H9 (cell line): ENCODE measurements at regions not wholly inside any gene's neighbourhood (a gene's known extent, or its start where the extent isn't known, plus 50 kb on each side); places are given as distances from the start of the nearest gene placed in this dataset.

Source experiments
- DNase-seq: peaks from one replicate; pipeline ENCODE4 v3.0.0-alpha.2; 2017
- H2AFZ ChIP-seq: one replicate; pipeline ENCODE4 v1.6.1; 2013; ENCODE audit warnings: mild to moderate bottlenecking, low read length, control low read depth, moderate library complexity
- H2AK5ac ChIP-seq: 2 replicates; pipeline ENCODE4 v1.6.1; 2013; ENCODE audit warnings: low read length, control low read depth, mixed read lengths; ENCODE audit not compliant: insufficient read length
- H2BK120ac ChIP-seq: one replicate; pipeline ENCODE4 v1.6.1; 2013; ENCODE audit warnings: low read depth, mild to moderate bottlenecking, low read length, control low read depth, inconsistent platforms; ENCODE audit not compliant: poor library complexity, severe bottlenecking
- H2BK12ac ChIP-seq: 2 replicates; pipeline ENCODE4 v1.6.1; 2013; ENCODE audit warnings: low read length, control low read depth, mixed read lengths, low read depth; ENCODE audit not compliant: insufficient read length
- H2BK15ac ChIP-seq: 2 replicates; pipeline ENCODE4 v1.6.1; 2013; ENCODE audit warnings: low read depth, low read length, control low read depth
- H2BK20ac ChIP-seq: one replicate; pipeline ENCODE4 v1.6.1; 2013; ENCODE audit warnings: low read depth, mild to moderate bottlenecking, low read length, control low read depth, inconsistent platforms; ENCODE audit not compliant: poor library complexity, severe bottlenecking
- H2BK5ac ChIP-seq: 2 replicates; pipeline ENCODE4 v1.6.1; 2013; ENCODE audit warnings: low read length, control low read depth, mixed read lengths; ENCODE audit not compliant: insufficient read length
- H3K14ac ChIP-seq: 2 replicates; pipeline ENCODE4 v1.6.1; 2013; ENCODE audit warnings: low read length, control low read depth; ENCODE audit not compliant: insufficient read depth
- H3K18ac ChIP-seq: 2 replicates; pipeline ENCODE4 v1.6.1; 2013; ENCODE audit warnings: low read depth, mild to moderate bottlenecking, mixed read lengths, low read length, control low read depth; ENCODE audit not compliant: insufficient read length
- H3K23ac ChIP-seq: 2 replicates; pipeline ENCODE4 v1.6.1; 2013; ENCODE audit warnings: low read length, control low read depth, mixed read lengths, low read depth; ENCODE audit not compliant: insufficient read length
- H3K23me2 ChIP-seq: 2 replicates; pipeline ENCODE4 v1.6.1; 2013; ENCODE audit warnings: low read depth, mild to moderate bottlenecking, mixed read lengths, low read length, control low read depth; ENCODE audit not compliant: insufficient read length, poor library complexity, severe bottlenecking
- H3K27ac ChIP-seq: 2 replicates; pipeline ENCODE4 v1.5.1; 2013; ENCODE audit warnings: low read length, control low read depth, mixed read lengths, low read depth; ENCODE audit not compliant: insufficient read length
- H3K27me3 ChIP-seq: 2 replicates; pipeline ENCODE4 v1.6.1; 2013; ENCODE audit warnings: low read length, control low read depth, inconsistent platforms; ENCODE audit not compliant: insufficient read depth
- H3K4ac ChIP-seq: 2 replicates; pipeline ENCODE4 v1.6.1; 2013; ENCODE audit warnings: low read depth, mild to moderate bottlenecking, control low read depth, inconsistent platforms, low read length, moderate library complexity
- H3K4me1 ChIP-seq: 2 replicates; pipeline ENCODE4 v1.6.1; 2013; ENCODE audit warnings: low read length, control low read depth, inconsistent platforms; ENCODE audit not compliant: insufficient read depth
- H3K4me2 ChIP-seq: 2 replicates; pipeline ENCODE4 v1.6.1; 2013; ENCODE audit warnings: low read length, control low read depth, mixed read lengths; ENCODE audit not compliant: insufficient read length, insufficient read depth
- H3K56ac ChIP-seq: 2 replicates; pipeline ENCODE4 v1.6.1; 2013; ENCODE audit warnings: low read depth, mild to moderate bottlenecking, mixed read lengths, low read length, control low read depth; ENCODE audit not compliant: insufficient read length
- H3K79me1 ChIP-seq: 2 replicates; pipeline ENCODE4 v1.6.1; 2013; ENCODE audit warnings: low read depth, mild to moderate bottlenecking, moderate library complexity, low read length, control low read depth, inconsistent platforms; ENCODE audit not compliant: insufficient read depth, poor library complexity, severe bottlenecking
- H3K79me2 ChIP-seq: 2 replicates; pipeline ENCODE4 v1.6.1; 2013; ENCODE audit warnings: low read length, control low read depth, inconsistent platforms; ENCODE audit not compliant: insufficient read depth
- H3K9ac ChIP-seq: 2 replicates; pipeline ENCODE4 v1.6.1; 2013; ENCODE audit warnings: low read length, control low read depth, mixed read lengths; ENCODE audit not compliant: insufficient read length; ENCODE audit errors: extremely low read depth
- H3K9me3 ChIP-seq: one replicate; pipeline ENCODE4 v1.6.1; 2013; ENCODE audit warnings: low read depth, low read length, inconsistent platforms; ENCODE audit not compliant: control insufficient read depth
- H3T11ph ChIP-seq: one replicate; pipeline ENCODE4 v1.6.1; 2013; ENCODE audit warnings: mild to moderate bottlenecking, low read length, control low read depth, inconsistent platforms
- H4K20me1 ChIP-seq: one replicate; pipeline ENCODE4 v1.6.1; 2013; ENCODE audit not compliant: control insufficient read depth, insufficient read length, insufficient read depth
- H4K5ac ChIP-seq: 2 replicates; pipeline ENCODE4 v1.6.1; 2013; ENCODE audit warnings: low read depth, mild to moderate bottlenecking, mixed read lengths, low read length, control low read depth; ENCODE audit not compliant: insufficient read length
- H4K8ac ChIP-seq: replicated peaks from 2 replicates; pipeline ENCODE4 v1.6.1; 2013; ENCODE audit warnings: low read length, control low read depth, mixed read lengths, low read depth; ENCODE audit not compliant: insufficient read length
- H4K91ac ChIP-seq: 2 replicates; pipeline ENCODE4 v1.6.1; 2013; ENCODE audit warnings: low read depth, mild to moderate bottlenecking, moderate library complexity, mixed read lengths, low read length, control low read depth; ENCODE audit not compliant: insufficient read length
- H3K27ac Mint-ChIP-seq, 3 experiments: 2 replicates in 2 of 3; 3 replicates in 1 of 3; pipeline ENCODE4 v1.8.0; 2020 to 2021; ENCODE audit warnings: mixed read lengths in 3 of 3, mild to moderate bottlenecking in 1 of 3, moderate library complexity in 1 of 3
- H3K27me3 Mint-ChIP-seq: 2 replicates; pipeline ENCODE4 v1.8.0; 2021; ENCODE audit warnings: low read depth, mild to moderate bottlenecking, moderate library complexity, mixed read lengths
- H3K36me3 Mint-ChIP-seq, 3 experiments: 2 replicates in 2 of 3; 3 replicates in 1 of 3; pipeline ENCODE4 v1.8.0; 2020 to 2021; ENCODE audit warnings: low read depth in 3 of 3, mixed read lengths in 3 of 3; ENCODE audit not compliant: insufficient read depth in 1 of 3
- H3K4me1 Mint-ChIP-seq, 2 experiments: 2 replicates each; pipeline ENCODE4 v1.8.0; 2020; ENCODE audit warnings: mixed read lengths in 2 of 2
- H3K4me3 Mint-ChIP-seq, 2 experiments: 2 replicates in 1 of 2; 3 replicates in 1 of 2; pipeline ENCODE4 v1.8.0; 2020 to 2021; ENCODE audit warnings: mild to moderate bottlenecking in 2 of 2, mixed read lengths in 2 of 2, moderate library complexity in 1 of 2
- H3K9me3 Mint-ChIP-seq, 2 experiments: 2 replicates in 1 of 2; 3 replicates in 1 of 2; pipeline ENCODE4 v1.8.0; 2020; ENCODE audit warnings: mild to moderate bottlenecking in 2 of 2, mixed read lengths in 2 of 2, moderate library complexity in 1 of 2
- TF ChIP-seq, protein P1 (sequence below): fragments of 200-600 bp; sonication (generic); conservative IDR thresholded peaks from 3 replicates; pipeline ENCODE4 v1.8.0; 2021; ENCODE audit warnings: antibody characterized with exemption, mild to moderate bottlenecking

DNA sequence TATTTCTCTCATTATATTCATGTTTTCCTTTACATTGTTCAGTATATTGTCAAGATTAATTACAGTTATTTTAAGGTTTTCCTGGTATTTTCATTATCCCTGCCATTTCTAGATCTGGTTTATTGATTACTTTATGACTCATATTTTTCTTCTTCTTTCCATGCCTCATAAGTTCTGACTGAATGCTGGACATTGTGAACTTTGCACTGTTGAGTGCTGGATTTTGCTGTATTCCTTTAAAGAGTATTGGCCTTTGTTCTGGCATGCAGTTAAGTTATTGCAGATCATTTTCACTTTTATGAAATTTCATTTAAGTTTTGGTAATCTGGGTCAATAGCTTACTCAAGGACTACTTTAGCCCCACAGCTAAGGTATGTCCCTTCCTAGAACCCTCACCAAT lies 73.1 kb downstream of the KLF6 start:
- Mint-ChIP-seq H3K27me3 (no peaks in the 10 kb centered on the region), H3K4me1 (peaks cover 0 to 4% of the 10 kb centered on the region in 2 experiments; a peak in 1 of 4 replicates)
- H2BK12ac ChIP-seq = no peak overlapping the region

More for the DNA sequence above, 73.1 kb downstream of the KLF6 start:
- H3T11ph ChIP-seq = no peak overlapping the region
- no peaks in the 10 kb centered on the region for H3K27me3 ChIP-seq
- no peak overlapping the region for H2AFZ ChIP-seq
- no peak overlapping the region for H3K4ac ChIP-seq
- no peak overlapping the region for H4K5ac ChIP-seq
- Mint-ChIP-seq H3K27ac (no peak overlapping the region), H3K9me3 (peaks cover 3 to 9% of the 10 kb centered on the region in 2 experiments; a peak in 2 of 5 replicates), H3K36me3 (no peaks in the 10 kb centered on the region; a peak in 1 of 7 replicates), H3K4me3 (no peak overlapping the region)
- no peaks in the 10 kb centered on the region for H3K9me3 ChIP-seq
- H3K18ac ChIP-seq = no peak overlapping the region
- no peak overlapping the region for H2BK15ac ChIP-seq
- DNase-seq = no peak
- no peaks in the 10 kb centered on the region for H4K20me1 ChIP-seq
- no peaks in the 10 kb centered on the region for H3K79me2 ChIP-seq
- H2BK20ac ChIP-seq = no peak overlapping the region
- no peak overlapping the region for H2BK5ac ChIP-seq
- H3K23me2 ChIP-seq = no peaks in the 10 kb centered on the region
- no peak overlapping the region for H4K91ac ChIP-seq
- no peaks in the 10 kb centered on the region for H3K79me1 ChIP-seq
- H2AK5ac ChIP-seq = no peak overlapping the region
- TF ChIP-seq, protein P1, sequence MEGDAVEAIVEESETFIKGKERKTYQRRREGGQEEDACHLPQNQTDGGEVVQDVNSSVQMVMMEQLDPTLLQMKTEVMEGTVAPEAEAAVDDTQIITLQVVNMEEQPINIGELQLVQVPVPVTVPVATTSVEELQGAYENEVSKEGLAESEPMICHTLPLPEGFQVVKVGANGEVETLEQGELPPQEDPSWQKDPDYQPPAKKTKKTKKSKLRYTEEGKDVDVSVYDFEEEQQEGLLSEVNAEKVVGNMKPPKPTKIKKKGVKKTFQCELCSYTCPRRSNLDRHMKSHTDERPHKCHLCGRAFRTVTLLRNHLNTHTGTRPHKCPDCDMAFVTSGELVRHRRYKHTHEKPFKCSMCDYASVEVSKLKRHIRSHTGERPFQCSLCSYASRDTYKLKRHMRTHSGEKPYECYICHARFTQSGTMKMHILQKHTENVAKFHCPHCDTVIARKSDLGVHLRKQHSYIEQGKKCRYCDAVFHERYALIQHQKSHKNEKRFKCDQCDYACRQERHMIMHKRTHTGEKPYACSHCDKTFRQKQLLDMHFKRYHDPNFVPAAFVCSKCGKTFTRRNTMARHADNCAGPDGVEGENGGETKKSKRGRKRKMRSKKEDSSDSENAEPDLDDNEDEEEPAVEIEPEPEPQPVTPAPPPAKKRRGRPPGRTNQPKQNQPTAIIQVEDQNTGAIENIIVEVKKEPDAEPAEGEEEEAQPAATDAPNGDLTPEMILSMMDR = no peak
- H4K8ac ChIP-seq = no peak overlapping the region
- H2BK120ac ChIP-seq = no peak overlapping the region
- no peak overlapping the region for H3K56ac ChIP-seq
- no peak overlapping the region for H3K23ac ChIP-seq
- no peak overlapping the region for H3K9ac ChIP-seq
- H3K27ac ChIP-seq = no peak overlapping the region
- H3K4me2 ChIP-seq = no peak overlapping the region
- H3K14ac ChIP-seq = no peak overlapping the region
- H3K4me1 ChIP-seq = no peaks in the 10 kb centered on the region
